Left renal cortex interstitium (tissue), 4 donors: ENCODE measurements at regions not wholly inside any gene's neighbourhood (a gene's known extent, or its start where the extent isn't known, plus 50 kb on each side); places are given as distances from the start of the nearest gene placed in this dataset.

ENCODE experiments used
- DNase-seq, 4 donors: peaks; one replicate each; pipeline ENCODE4 v3.0.0-alpha.2; 2013; ENCODE audit warnings: low read depth in 4 of 4, low spot score in 2 of 4, missing footprints in 1 of 4

GRCh38 chr6:169961772-169962561, 210.5 kb downstream of the ERMARD start:
- DNase-seq: no peak

GRCh38 chr6:169960886-169961611, 209.6 kb downstream of the ERMARD start:
- no peak for DNase-seq

GRCh38 chr6:169960521-169960885, 209.1 kb downstream of the ERMARD start:
- no peak for DNase-seq

GRCh38 chr6:169960003-169960344, 208.6 kb downstream of the ERMARD start:
- DNase-seq: no peak

GRCh38 chr6:169959136-169960002, 207.9 kb downstream of the ERMARD start:
- no peak for DNase-seq

- DNase-seq: no peak
Observed at GRCh38 chr6:169958510-169958909, 207.1 kb downstream of the ERMARD start.

GRCh38 chr6:169957351-169957963, 206.0 kb downstream of the ERMARD start:
- no peak for DNase-seq

GRCh38 chr6:169956580-169956979, 205.2 kb downstream of the ERMARD start:
- DNase-seq: no peak

GRCh38 chr6:169955731-169956437, 204.5 kb downstream of the ERMARD start:
- DNase-seq: no peak

GRCh38 chr6:169954977-169955376, 203.6 kb downstream of the ERMARD start:
- no peak for DNase-seq

- DNase-seq: no peak
Observed at GRCh38 chr6:169953686-169954085, 202.3 kb downstream of the ERMARD start.

- no peak for DNase-seq
Observed at GRCh38 chr6:169950558-169950957, 199.1 kb downstream of the ERMARD start.

GRCh38 chr6:169949511-169950097, 198.2 kb downstream of the ERMARD start:
- DNase-seq: no peak

- no peak for DNase-seq
Observed at GRCh38 chr6:169946971-169947370, 195.5 kb downstream of the ERMARD start.

- DNase-seq: no peak
Observed at GRCh38 chr6:169945117-169945516, 193.7 kb downstream of the ERMARD start.

- no peak for DNase-seq
Observed at GRCh38 chr6:169944415-169944814, 193.0 kb downstream of the ERMARD start.

GRCh38 chr6:169944061-169944337, 192.6 kb downstream of the ERMARD start:
- no peak for DNase-seq

- no peak for DNase-seq
Observed at GRCh38 chr6:169943241-169944060, 192.0 kb downstream of the ERMARD start.

GRCh38 chr6:169942173-169942572, 190.8 kb downstream of the ERMARD start:
- no peak for DNase-seq
